ENCODE measurements at regions not wholly inside any gene's neighbourhood (a gene's known extent, or its start where the extent isn't known, plus 50 kb on each side); places are given as distances from the start of the nearest gene placed in this dataset.

DNA sequence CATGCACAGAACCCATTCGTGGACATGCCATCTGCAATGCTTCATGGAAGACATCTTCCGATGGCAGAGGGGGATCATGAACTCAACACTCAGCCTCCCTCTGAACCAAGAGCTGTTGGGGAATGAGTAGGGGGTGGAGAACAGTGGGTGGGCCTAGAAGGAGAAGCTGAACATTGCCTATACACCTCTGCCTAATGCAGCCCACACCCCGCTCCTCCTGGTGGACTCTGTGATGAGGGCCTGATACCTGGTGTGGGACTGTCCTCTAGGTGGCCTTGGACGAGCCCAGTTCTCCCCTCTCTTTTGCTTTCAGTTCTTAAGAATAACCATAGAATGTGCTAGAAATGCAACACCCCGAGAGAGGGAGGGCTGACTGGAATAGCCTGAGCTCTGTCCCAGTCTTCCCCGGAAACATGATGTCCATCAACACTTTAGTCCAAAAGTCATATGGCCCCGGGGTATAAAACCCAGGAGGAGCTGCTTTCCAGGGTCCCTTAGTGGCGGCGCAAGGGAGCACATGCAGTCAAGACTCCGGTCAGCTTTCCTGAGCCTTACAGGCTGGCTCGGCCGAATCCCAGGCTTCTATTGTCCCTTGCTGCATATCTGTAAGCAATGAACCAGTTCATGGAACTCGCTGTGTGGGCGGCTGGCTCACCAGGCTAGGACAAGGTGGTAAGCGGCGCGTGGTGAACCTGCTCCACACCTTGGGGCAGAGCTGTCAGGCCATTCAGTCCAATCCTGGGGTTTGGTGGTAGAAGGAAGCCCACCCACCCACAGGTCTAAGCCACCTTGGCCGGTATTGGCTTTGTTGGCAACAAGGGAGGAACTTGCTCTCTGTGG, 216.9 kb downstream of the CTTN start:
- TF ChIP-seq POLR2A (IDR thresholded peaks at IDR 0.05; ENCODE audit: low read depth, low read length), result no peak
- DNase-seq (ENCODE audit: insufficient read length, low spot score) (no peak), FAIRE-seq (no peak)

DNA sequence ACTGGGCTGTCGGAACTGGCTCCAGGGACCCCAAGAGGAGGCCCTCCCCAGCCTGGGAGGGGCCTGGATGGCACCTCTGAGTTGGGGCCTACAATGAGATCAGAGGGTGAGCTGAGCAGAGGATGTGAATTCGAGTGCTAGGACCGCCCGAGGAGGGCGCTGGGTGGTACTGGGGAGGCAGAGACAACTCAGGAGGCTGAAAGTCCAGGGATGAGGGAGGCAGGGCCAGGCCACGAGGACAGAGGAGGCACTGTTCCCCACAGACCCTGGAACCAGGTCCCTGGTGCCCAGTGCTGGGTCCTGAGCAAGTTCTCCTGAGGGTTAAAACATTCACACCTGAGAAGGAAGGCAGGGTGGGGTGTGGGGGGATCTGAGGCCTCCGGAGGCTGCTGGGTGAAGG, 218.0 kb downstream of the CTTN start:
- no peak for TF ChIP-seq POLR2A (IDR thresholded peaks at IDR 0.05; ENCODE audit: low read depth, low read length)
- DNase-seq (ENCODE audit: insufficient read length, low spot score), result no peak
- no peak for FAIRE-seq

DNA sequence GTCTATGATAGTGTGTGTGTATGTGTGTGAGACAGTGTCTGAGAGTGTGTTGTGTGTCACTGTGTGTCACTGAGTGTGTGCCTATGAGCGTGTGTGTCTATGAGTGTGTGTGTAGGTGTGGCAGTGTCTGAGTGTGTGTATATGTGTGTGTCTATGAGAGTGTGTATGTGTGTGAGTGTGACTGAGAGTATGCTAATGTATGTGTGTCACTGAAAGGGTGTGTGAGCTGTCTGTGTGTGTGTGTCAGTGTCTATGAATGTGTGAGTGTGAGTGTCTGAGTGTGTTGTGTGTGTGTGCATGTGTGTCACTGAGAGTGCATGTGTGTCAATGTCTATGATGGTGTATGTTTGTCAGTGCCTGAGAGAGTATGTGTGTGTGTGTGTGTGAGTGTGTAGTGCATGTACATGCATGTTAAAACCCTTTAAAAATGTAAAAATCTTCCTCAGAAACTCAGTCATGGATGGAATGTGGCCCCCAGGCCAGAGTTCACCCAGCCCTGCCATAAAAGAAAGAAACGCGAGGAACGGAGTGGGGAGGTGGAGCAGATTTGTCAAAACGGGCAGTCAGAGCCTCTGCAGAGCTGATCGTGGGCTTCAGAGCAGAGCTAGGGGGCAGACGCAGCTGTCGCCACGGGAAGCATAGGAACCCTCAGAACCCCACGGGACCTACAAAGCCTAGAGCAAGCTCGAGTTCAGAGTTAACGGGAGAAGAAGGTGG, 218.8 kb downstream of the CTTN start:
- no peak for FAIRE-seq
- no peak for TF ChIP-seq POLR2A (IDR thresholded peaks at IDR 0.05; ENCODE audit: low read depth, low read length)
- DNase-seq (ENCODE audit: insufficient read length, low spot score), result no peak

DNA sequence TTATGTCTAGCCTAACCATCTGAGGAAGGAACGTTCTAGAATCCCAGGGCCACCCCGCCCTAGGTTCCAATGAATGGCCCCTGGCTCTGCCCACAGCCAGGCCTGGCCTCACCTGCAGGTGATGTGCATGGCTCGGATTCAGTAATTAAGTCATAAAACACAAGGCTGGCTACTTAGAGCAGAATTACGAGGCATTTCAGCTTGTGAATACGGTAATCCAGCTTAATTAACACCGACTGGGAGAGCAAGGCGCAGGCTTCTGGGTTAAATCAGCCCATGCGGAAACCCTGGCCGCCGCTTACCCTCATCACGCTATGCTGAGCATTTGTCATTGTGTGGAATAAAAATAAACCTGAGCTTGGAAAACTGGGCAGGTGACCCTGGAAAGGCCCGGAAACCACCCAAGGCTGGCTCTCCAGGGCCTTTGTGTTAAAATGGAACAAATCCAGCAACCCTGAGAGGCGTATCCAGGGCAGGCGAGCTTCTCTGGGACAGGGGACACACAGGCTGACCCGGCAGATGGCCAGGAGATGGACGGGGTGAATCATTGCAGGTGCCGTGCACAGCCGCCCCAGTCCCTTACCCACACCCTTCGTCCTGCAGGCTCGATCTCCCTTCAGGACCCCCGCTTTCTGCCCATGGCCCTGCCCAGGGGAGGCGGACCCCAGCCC, 220.2 kb downstream of the CTTN start:
- no peak for DNase-seq (ENCODE audit: insufficient read length, low spot score)
- FAIRE-seq, result no peak
- no peak for TF ChIP-seq POLR2A (IDR thresholded peaks at IDR 0.05; ENCODE audit: low read depth, low read length)

DNA sequence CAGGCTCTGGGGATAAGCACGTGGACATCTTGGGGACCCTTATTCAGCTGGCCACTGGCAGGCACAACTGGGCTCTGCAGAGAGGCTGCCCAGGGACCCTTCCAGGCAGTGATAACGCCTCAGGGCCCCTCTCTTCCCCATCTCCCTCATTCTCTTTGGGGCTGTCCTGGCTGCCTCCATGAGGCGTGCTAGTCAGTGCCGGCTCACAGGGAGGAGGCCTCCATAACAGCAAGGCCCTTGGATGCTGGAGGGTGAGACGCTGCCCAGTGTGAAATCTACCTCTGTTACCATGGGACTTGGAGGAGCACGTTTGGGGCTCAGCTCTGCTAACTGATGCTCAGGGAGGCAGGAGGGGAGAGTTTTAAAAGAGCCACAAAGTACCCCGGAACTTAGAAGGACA, 221.3 kb downstream of the CTTN start:
- DNase-seq (ENCODE audit: insufficient read length, low spot score), result no peak
- TF ChIP-seq POLR2A (IDR thresholded peaks at IDR 0.05; ENCODE audit: low read depth, low read length), result no peak
- no peak for FAIRE-seq

DNA sequence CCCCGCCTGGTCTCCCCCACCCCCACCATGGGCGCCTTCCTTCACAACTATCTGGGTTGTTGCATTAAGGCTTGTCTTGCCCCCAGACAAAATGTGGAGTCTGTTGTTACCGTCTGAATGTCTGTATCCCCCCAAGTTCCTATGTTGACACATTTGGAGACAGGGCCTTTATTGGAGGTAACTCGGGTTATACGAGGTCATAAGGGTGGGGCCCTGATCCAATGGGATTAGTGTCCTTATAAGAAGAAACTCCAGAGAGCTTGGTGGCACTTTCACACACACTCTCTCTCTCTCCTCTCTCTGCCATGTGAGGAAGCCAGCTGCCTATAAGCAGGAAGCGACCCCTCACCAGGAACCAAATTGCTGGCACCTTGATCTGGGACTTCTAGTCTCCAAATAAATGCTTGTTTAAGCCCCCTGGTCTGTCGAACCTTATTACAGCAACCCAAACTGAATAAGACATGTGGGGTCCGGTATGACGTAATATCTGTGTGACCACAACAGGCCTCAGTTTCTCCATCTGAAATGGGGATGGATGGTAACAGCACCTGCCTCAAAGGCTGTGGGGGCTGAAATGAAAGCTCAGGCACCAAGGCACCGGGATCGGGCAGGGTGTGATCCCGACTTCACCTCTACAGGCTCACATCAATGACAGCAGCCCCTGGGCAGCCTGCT, 222.3 kb downstream of the CTTN start:
- DNase-seq (ENCODE audit: insufficient read length, low spot score) (no peak), FAIRE-seq (no peak)
- TF ChIP-seq POLR2A (IDR thresholded peaks at IDR 0.05; ENCODE audit: low read depth, low read length), result no peak

DNA sequence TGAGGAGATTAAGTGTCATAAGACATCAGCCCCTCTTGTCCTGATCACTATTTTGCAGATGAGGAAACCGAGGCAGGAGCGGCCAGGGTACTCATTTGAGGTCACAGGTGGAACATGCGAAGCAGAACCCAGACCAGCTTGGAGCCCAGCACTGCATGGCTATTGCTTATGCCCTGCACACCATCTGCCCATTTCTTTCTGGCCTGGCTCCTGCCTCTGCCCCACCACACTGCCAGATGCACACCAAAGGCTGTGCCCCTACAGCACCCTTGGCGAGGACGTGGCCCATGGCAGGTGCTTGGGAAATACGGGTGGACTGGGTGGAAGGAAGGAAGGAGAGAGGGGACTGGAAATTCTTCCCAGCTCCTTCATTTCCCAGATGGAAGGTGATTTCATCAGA, 222.9 kb downstream of the CTTN start:
- no peak for TF ChIP-seq POLR2A (IDR thresholded peaks at IDR 0.05; ENCODE audit: low read depth, low read length)
- no peak for FAIRE-seq
- DNase-seq (ENCODE audit: insufficient read length, low spot score), result no peak

DNA sequence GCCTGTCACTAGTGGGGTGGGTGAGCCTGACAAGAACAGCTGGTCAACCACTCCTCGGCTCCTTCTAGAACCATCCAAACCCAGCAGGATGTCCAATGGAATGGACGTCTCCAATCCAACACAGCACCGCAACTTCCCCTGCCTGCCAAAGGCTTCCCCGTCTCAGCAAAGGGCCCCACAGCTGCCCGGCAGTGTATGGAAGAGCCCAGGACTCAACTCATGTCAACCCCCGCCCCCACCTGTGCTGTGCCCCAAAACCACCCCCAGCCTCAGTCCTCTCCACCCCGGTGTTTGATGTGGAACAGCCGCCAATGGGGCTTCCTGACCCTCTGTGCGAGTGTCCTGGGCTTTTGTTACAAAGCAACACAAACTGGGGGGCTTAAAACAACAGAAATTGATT, 223.8 kb downstream of the CTTN start:
- DNase-seq (ENCODE audit: insufficient read length, low spot score) (no peak), FAIRE-seq (no peak)
- TF ChIP-seq POLR2A (IDR thresholded peaks at IDR 0.05; ENCODE audit: low read depth, low read length), result no peak

DNA sequence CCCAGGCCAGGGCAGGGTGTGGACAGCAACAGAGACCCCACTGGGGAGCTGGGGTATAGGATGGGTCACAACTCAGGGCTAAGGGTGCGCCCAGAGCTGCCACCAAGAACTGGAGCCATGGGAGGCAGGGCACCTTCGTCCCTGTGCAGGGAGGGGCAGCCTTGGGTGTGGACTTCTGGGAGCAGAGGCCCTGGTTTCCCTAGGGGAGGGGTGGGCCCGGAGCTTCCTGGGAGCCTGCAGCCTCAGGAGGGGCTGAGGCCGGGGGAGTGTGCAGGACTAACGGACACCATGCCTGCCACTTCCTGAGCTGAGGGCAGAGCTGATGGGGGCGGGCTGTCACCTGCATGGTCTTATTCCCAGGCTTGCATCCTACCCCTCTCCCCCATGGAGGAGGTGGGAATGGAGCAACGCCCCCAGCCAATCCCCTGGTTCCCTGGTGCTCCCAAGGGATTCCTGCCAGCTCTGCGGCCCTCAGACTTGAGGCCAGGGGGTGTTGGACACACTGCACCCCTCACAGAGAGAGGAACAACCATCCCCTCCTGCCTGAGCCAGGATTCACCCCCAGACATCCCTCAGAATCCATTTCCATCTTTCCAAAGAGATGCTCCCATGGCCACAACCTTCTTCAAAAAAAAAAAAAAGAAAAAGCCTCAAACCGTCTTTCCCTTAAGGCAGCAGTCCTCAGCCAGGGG, 225.7 kb downstream of the CTTN start:
- FAIRE-seq (no peak), DNase-seq (ENCODE audit: insufficient read length, low spot score) (no peak)
- TF ChIP-seq POLR2A (IDR thresholded peaks at IDR 0.05; ENCODE audit: low read depth, low read length), result no peak

DNA sequence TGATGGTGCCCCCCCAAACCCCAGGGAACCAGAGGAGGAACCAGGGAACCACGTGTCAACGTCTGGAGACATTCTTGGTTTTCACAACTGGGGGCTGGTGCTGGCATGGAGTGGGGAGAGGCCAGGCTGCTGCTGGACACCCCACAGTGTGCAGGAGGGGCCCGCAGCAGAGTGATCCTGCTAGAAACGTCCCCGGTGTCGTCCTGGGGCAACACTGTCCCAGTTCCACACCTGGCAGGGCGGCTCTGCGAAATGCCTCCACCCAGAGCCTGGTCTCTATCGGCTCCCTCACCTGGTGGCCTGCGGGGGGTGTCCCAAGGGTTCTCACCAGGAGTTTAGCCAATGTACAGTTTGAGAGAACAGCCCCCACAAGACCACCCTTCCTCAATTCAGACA, 226.3 kb downstream of the CTTN start:
- no peak for FAIRE-seq
- TF ChIP-seq POLR2A (IDR thresholded peaks at IDR 0.05; ENCODE audit: low read depth, low read length), result no peak
- no peak for DNase-seq (ENCODE audit: insufficient read length, low spot score)

DNA sequence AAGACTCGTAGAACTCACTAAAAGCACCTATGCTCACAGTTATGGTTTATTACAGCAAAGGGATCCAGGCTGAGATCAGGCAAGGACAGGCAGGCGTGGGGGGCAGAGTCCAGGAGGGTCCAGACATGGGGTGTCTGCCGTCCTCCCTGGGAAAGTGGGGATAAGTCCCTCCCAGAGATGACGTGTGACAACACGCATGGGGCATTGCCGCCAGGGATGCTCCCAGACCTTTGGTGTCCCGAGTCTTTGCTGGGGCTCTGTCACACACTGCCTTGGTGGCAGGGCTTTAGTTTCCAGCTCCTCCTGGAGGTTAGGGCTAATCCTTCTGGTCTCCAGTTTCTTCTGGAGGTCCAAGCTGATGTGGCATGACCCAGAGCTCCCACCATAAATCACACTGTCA, 226.7 kb downstream of the CTTN start:
- FAIRE-seq (no peak), DNase-seq (ENCODE audit: insufficient read length, low spot score) (no peak)
- no peak for TF ChIP-seq POLR2A (IDR thresholded peaks at IDR 0.05; ENCODE audit: low read depth, low read length)

DNA sequence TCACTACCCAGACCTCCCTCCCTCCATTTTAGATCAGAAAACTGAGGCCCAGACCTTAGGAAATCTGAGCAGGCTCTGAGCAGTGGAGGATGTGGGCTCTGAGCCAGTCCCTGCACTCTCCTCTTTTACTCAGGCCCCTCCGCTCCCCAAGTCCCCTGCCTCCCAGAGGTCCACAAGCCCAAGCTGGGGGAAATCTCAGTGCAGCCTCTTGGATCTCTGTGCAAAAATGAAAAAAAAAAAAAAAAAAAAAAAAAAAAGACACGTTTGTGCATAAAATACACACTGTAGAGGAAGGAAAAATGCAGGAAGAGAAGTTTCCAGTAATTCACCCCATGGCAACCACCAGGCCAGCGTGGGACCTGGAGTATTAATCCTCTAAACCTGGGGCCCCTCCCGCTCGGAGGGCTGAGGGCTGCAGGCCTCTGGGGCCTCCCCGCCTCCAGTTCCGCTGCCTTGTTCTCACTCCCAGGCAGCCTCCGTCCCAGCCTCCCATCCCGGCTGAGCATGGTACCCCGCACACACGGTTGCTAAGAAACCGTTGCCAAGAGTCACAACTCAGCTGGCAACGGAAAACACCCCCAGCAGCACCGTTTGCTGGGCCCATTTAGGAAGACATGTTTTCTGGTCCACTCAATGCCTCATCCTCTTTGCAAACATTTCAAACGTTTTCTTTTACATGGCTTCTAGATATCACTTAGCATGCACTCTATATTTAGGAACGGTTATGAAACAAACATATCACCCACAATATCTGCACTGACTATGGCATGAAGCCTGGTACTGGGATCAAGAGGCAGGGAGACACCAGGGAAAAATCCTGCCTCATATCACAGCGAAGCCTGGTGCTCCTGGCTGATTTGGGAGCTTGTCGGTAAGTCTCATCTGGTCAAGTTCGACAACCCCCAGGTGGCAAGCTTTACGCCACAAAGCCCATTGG, 227.5 kb downstream of the CTTN start:
- FAIRE-seq (no peak), DNase-seq (ENCODE audit: insufficient read length, low spot score) (no peak)
- TF ChIP-seq POLR2A (IDR thresholded peaks at IDR 0.05; ENCODE audit: low read depth, low read length), result no peak
